Neuronal stem cell (in vitro differentiated cells): ENCODE measurements at regions not wholly inside any gene's neighbourhood (a gene's known extent, or its start where the extent isn't known, plus 50 kb on each side); places are given as distances from the start of the nearest gene placed in this dataset.

Experiments used
- DNase-seq: peaks from one replicate; pipeline ENCODE4 v3.0.0-alpha.2; 2013; ENCODE audit warnings: low spot score
- H2AFZ ChIP-seq: one replicate; pipeline ENCODE4 v1.6.1; 2013; ENCODE audit warnings: mild to moderate bottlenecking, low read length, inconsistent platforms
- H2AK5ac ChIP-seq: 2 replicates; pipeline ENCODE4 v1.6.1; 2013; ENCODE audit warnings: low read depth, mild to moderate bottlenecking, inconsistent platforms, low read length, moderate library complexity, mixed read lengths
- H2BK120ac ChIP-seq: 2 replicates; pipeline ENCODE4 v1.6.1; 2013; ENCODE audit warnings: low read depth, mild to moderate bottlenecking, inconsistent platforms, low read length, moderate library complexity, mixed read lengths
- H2BK12ac ChIP-seq: one replicate; pipeline ENCODE4 v1.6.1; 2013; ENCODE audit warnings: low read length, inconsistent platforms
- H2BK15ac ChIP-seq: 2 replicates; pipeline ENCODE4 v1.6.1; 2013; ENCODE audit warnings: mild to moderate bottlenecking, low read length, inconsistent platforms, mixed read lengths
- H2BK5ac ChIP-seq: one replicate; pipeline ENCODE4 v1.6.1; 2013; ENCODE audit warnings: inconsistent platforms, mild to moderate bottlenecking, low read length, moderate library complexity
- H3K14ac ChIP-seq: one replicate; pipeline ENCODE4 v1.6.1; 2013; ENCODE audit warnings: low read length, inconsistent platforms
- H3K18ac ChIP-seq: 2 replicates; pipeline ENCODE4 v1.6.1; 2013; ENCODE audit warnings: low read length, inconsistent platforms
- H3K23ac ChIP-seq: 2 replicates; pipeline ENCODE4 v1.6.1; 2013; ENCODE audit warnings: low read depth, mild to moderate bottlenecking, mixed read lengths, low read length, inconsistent platforms; ENCODE audit not compliant: poor library complexity
- H3K27ac ChIP-seq: replicated peaks from 3 replicates; pipeline ENCODE4 v1.5.1; 2013; ENCODE audit warnings: low read length, inconsistent platforms
- H3K27me3 ChIP-seq, 3 experiments: 2 replicates each; pipeline ENCODE4 v1.6.1; 2013; ENCODE audit warnings: low read length in 3 of 3, mild to moderate bottlenecking in 2 of 3, inconsistent platforms in 1 of 3, low read depth in 1 of 3, mixed read lengths in 1 of 3, moderate library complexity in 1 of 3; ENCODE audit not compliant: control insufficient read depth in 3 of 3, insufficient read depth in 3 of 3
- H3K36me3 ChIP-seq, 2 donors: replicated peaks in 1 of 2; 2 replicates each; pipeline ENCODE4 v1.6.1; 2013; ENCODE audit warnings: low read length in 2 of 2; ENCODE audit not compliant: control insufficient read depth in 2 of 2, insufficient read depth in 2 of 2
- H3K4ac ChIP-seq: 2 replicates; pipeline ENCODE4 v1.6.1; 2013; ENCODE audit warnings: inconsistent platforms, mild to moderate bottlenecking, low read length, moderate library complexity
- H3K4me1 ChIP-seq, 2 donors: 1 replicate in 1 of 2; 2 replicates in 1 of 2; pipeline ENCODE4 v1.6.1; 2013; ENCODE audit warnings: low read length in 2 of 2, low read depth in 1 of 2; ENCODE audit not compliant: control insufficient read depth in 2 of 2, insufficient read depth in 1 of 2
- H3K4me2 ChIP-seq: one replicate; pipeline ENCODE4 v1.6.1; 2013; ENCODE audit warnings: mild to moderate bottlenecking, low read length, inconsistent platforms; ENCODE audit not compliant: insufficient read depth, poor library complexity, severe bottlenecking
- H3K4me3 ChIP-seq, 2 donors: 2 replicates each; pipeline ENCODE4 v1.5.1; 2013; ENCODE audit warnings: low read length in 2 of 2, mild to moderate bottlenecking in 2 of 2, inconsistent platforms in 1 of 2, moderate library complexity in 1 of 2
- H3K79me1 ChIP-seq: one replicate; pipeline ENCODE4 v1.6.1; 2013; ENCODE audit warnings: low read depth, mild to moderate bottlenecking, inconsistent platforms, low read length, moderate library complexity
- H3K9ac ChIP-seq: one replicate; pipeline ENCODE4 v1.6.1; 2013; ENCODE audit warnings: mild to moderate bottlenecking, low read depth, low read length, inconsistent platforms; ENCODE audit not compliant: poor library complexity
- H3K9me3 ChIP-seq, 2 donors: replicated peaks in 1 of 2; 2 replicates each; pipeline versions ENCODE3 to v1.6.1; 2013; ENCODE audit warnings: low read length in 2 of 2, mild to moderate bottlenecking in 2 of 2, inconsistent platforms in 1 of 2, low read depth in 1 of 2, mixed read lengths in 1 of 2, moderate library complexity in 1 of 2; ENCODE audit not compliant: control insufficient read depth in 2 of 2, insufficient read depth in 1 of 2
- H4K8ac ChIP-seq: one replicate; pipeline ENCODE4 v1.6.1; 2013; ENCODE audit warnings: low read depth, mild to moderate bottlenecking, inconsistent platforms, low read length, moderate library complexity
- H4K91ac ChIP-seq: one replicate; pipeline ENCODE4 v1.6.1; 2013; ENCODE audit warnings: low read length, low read depth, mild to moderate bottlenecking, inconsistent platforms; ENCODE audit not compliant: poor library complexity
- WGBS, 2 donors: extraction: QIAGEN DNeasy Blood & Tissue Kit; methylation state at CpG; one replicate each; pipeline ENCODE4 v1.1.7; 2013; ENCODE audit warnings: missing lambda C conversion rate in 2 of 2, mixed read lengths in 1 of 2; ENCODE audit not compliant: insufficient read length in 2 of 2, insufficient replicate concordance in 1 of 2; ENCODE audit errors: extremely low coverage in 2 of 2; 5-methylcytosine and 5-hydroxymethylcytosine counted together

DNA sequence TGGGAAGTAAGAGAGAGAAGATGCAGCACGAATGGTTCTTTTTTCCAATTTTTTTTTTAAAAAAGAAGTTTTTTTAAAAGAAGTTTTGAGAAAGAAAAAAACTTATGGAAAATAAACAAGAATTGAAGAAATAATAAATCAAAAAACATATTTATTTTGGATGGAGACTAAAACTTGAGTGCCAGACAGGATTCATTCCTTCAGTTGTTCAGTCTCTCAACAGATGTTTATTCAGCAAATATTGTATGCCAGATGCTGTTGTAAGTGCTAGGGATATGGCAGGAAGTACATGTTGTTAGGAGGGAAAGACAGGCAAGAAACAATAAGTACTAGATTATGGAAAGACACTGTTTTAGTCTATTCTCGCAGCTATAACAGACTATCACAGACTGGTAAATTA lies 750.7 kb upstream of the PHF14 start:
- Histone ChIP-seq H2BK120ac (no peak overlapping the region), H3K23ac (no peak overlapping the region), H3K9ac (no peak overlapping the region), H4K91ac (no peak overlapping the region), H3K4me1 (peaks cover 0 to 6% of the 10 kb centered on the region in 2 donors), H3K4me3 (no peak overlapping the region), H3K27me3 (no peaks in the 10 kb centered on the region), H2BK15ac (no peak overlapping the region), H3K79me1 (no peaks in the 10 kb centered on the region), H2BK12ac (no peak overlapping the region), H3K18ac (no peak overlapping the region), H2AFZ (no peak overlapping the region), H3K4me2 (no peak overlapping the region), H3K27ac (no peak overlapping the region), H4K8ac (no peak overlapping the region), H2AK5ac (no peak overlapping the region), H3K4ac (no peak overlapping the region), H3K36me3 (no peaks in the 10 kb centered on the region), H2BK5ac (no peak overlapping the region), H3K9me3 (no peaks in the 10 kb centered on the region), H3K14ac (no peak overlapping the region)
- WGBS, 2 donors, result no CpG with 5 or more reads among the region's 2 CpGs
- DNase-seq, result no peak

DNA sequence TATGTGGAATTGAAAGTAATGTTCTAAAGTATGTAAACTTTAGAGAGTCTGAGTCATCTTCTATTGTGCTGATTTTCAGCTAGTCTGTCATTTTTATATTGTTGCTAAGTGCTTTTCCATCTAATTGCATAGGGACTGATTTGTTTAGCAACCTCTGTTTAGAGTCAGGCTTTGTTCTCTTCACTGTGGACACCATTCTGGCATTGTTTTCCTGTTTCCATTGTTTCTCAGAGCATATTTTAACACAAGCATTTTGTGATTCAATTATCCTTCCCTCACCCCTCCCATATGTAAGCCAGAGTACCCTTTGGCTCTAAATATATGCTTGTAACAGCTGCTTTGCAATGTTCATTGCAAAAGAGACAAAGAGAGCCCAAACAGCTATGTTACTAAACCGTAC lies 748.4 kb upstream of the PHF14 start:
- Histone ChIP-seq H3K14ac (no peak overlapping the region), H3K27ac (no peak overlapping the region), H2BK12ac (no peak overlapping the region), H4K8ac (no peak overlapping the region), H3K4me2 (no peak overlapping the region), H3K27me3 (no peaks in the 10 kb centered on the region), H3K9ac (no peak overlapping the region), H2BK15ac (no peak overlapping the region), H2BK120ac (no peak overlapping the region), H2BK5ac (no peak overlapping the region), H3K36me3 (no peaks in the 10 kb centered on the region), H3K23ac (no peak overlapping the region), H3K4me3 (no peak overlapping the region), H2AK5ac (no peak overlapping the region), H2AFZ (no peak overlapping the region), H4K91ac (no peak overlapping the region), H3K79me1 (no peaks in the 10 kb centered on the region), H3K4me1 (peaks cover 0 to 6% of the 10 kb centered on the region in 2 donors), H3K18ac (no peak overlapping the region), H3K4ac (no peak overlapping the region), H3K9me3 (no peaks in the 10 kb centered on the region)
- DNase-seq, result peak; percentile 2
- WGBS, 2 donors, result no CpG with 5 or more reads among the region's 1 CpG

DNA sequence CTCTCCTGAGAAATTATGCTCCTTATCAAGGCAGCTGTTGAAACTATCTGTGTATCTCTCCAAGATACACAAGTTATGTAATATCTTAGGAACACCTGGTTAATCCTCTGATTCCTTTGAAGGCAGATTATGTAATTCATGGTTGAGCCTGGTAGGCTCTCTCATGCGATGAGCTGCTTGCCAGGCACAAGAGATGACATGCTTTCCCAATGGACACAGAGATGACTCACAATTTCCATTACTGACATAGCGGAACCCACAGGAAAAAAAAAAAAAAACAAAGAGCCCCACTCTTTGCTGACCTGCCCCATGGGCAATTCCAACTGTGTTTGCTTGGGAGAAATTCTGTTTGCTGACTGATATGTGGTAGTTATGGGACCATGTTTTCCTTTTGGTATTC lies 736.4 kb upstream of the PHF14 start:
- no peak overlapping the region for H3K9ac ChIP-seq
- no peaks in the 10 kb centered on the region for H3K4me1 ChIP-seq
- no peaks in the 10 kb centered on the region for H3K79me1 ChIP-seq
- no peak overlapping the region for H3K4ac ChIP-seq
- H3K14ac ChIP-seq, result no peak overlapping the region
- H3K36me3 ChIP-seq, result no peaks in the 10 kb centered on the region
- H3K27ac ChIP-seq, result no peak overlapping the region
- no peak overlapping the region for H3K23ac ChIP-seq
- no peak overlapping the region for H3K4me3 ChIP-seq
- H4K91ac ChIP-seq, result no peak overlapping the region
- no peak overlapping the region for H2AFZ ChIP-seq
- no peak overlapping the region for H2BK5ac ChIP-seq
- H3K9me3 ChIP-seq, result no peaks in the 10 kb centered on the region
- no peak for DNase-seq
- no peak overlapping the region for H2AK5ac ChIP-seq
- no peak overlapping the region for H3K4me2 ChIP-seq
- H4K8ac ChIP-seq, result no peak overlapping the region
- no peak overlapping the region for H2BK12ac ChIP-seq
- H2BK120ac ChIP-seq, result no peak overlapping the region
- no peak overlapping the region for H2BK15ac ChIP-seq
- H3K27me3 ChIP-seq, result no peaks in the 10 kb centered on the region
- WGBS, 2 donors, result no CpG with 5 or more reads among the region's 2 CpGs
- H3K18ac ChIP-seq, result no peak overlapping the region

DNA sequence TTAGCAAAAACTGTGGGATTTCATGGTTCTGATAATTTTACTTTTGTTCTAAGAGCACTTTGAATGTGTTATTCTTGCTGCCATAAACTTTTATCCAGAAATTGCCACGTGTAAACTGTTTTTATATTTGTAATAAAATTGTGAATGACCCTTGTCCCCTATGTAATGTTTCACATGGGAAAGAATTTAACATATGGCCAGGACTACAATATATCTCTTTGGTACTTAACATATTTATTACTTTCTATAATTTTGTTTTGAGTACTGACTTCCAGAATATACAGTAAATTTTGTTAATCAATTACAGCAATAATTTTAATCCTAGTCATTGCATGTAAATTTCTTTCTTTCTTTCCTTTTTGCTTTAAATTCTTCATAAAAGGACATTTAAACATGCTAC lies 735.0 kb upstream of the PHF14 start:
- H3K14ac ChIP-seq, result no peak overlapping the region
- H3K4me2 ChIP-seq, result no peak overlapping the region
- no peaks in the 10 kb centered on the region for H3K79me1 ChIP-seq
- WGBS, 2 donors, result no CpG with 5 or more reads among the region's 1 CpG
- H3K9ac ChIP-seq, result no peak overlapping the region
- H3K36me3 ChIP-seq, result no peaks in the 10 kb centered on the region
- no peak overlapping the region for H4K8ac ChIP-seq
- no peaks in the 10 kb centered on the region for H3K27me3 ChIP-seq
- no peak overlapping the region for H2AK5ac ChIP-seq
- no peak overlapping the region for H4K91ac ChIP-seq
- no peak for DNase-seq
- H2BK5ac ChIP-seq, result no peak overlapping the region
- no peak overlapping the region for H3K4ac ChIP-seq
- no peak overlapping the region for H2AFZ ChIP-seq
- H2BK15ac ChIP-seq, result no peak overlapping the region
- no peak overlapping the region for H3K23ac ChIP-seq
- no peaks in the 10 kb centered on the region for H3K4me1 ChIP-seq
- no peak overlapping the region for H3K18ac ChIP-seq
- no peak overlapping the region for H3K4me3 ChIP-seq
- no peak overlapping the region for H2BK120ac ChIP-seq
- H3K9me3 ChIP-seq, result no peaks in the 10 kb centered on the region
- no peak overlapping the region for H3K27ac ChIP-seq
- H2BK12ac ChIP-seq, result no peak overlapping the region
